Activated CD4-positive, alpha-beta memory T cell treated with anti-CD3 and anti-CD28 coated beads for 36 hours (primary cell): ENCODE measurements at regions not wholly inside any gene's neighbourhood (a gene's known extent, or its start where the extent isn't known, plus 50 kb on each side); places are given as distances from the start of the nearest gene placed in this dataset.

Experiments
- CTCF ChIA-PET: fragments of 350-600 bp; sonication (Branson Sonifier 250); formaldehyde crosslinking; loops from one replicate; lab custom pipeline; 2021; ENCODE audit warnings: antibody characterized with exemption, inconsistent platforms; lab: Charles Lee
- POLR2A ChIA-PET: fragments of 350-600 bp; sonication (Branson Sonifier 250); formaldehyde crosslinking; loops from one replicate; lab custom pipeline; 2021; ENCODE audit warnings: antibody characterized with exemption; lab: Charles Lee
- DNase-seq: peaks from one replicate; pipeline ENCODE4 v3.0.0-alpha.2; 2020
- H3K27ac Mint-ChIP-seq: one replicate; pipeline ENCODE4 v1.8.0; 2021; ENCODE audit warnings: mixed read lengths
- H3K27me3 Mint-ChIP-seq: one replicate; pipeline ENCODE4 v1.8.0; 2021; ENCODE audit warnings: mixed read lengths
- H3K36me3 Mint-ChIP-seq: one replicate; pipeline ENCODE4 v1.8.0; 2021; ENCODE audit warnings: mixed read lengths
- H3K4me1 Mint-ChIP-seq: one replicate; pipeline ENCODE4 v1.8.0; 2021; ENCODE audit warnings: low read depth, mixed read lengths
- H3K4me3 Mint-ChIP-seq: one replicate; pipeline ENCODE4 v1.8.0; 2021; ENCODE audit warnings: mild to moderate bottlenecking, mixed read lengths
- H3K9me3 Mint-ChIP-seq: one replicate; pipeline ENCODE4 v1.8.0; 2021; ENCODE audit warnings: mixed read lengths
- intact Hi-C: fragments of 100-400 bp; cut with micrococcal nuclease; formaldehyde crosslinking; loops from one replicate; pipeline ENCODE4 v1.15.1; 2023

- Mint-ChIP-seq H3K27me3 (no peaks in the 10 kb centered on the region), H3K4me3 (no peak overlapping the region), H3K36me3 (no peaks in the 10 kb centered on the region), H3K4me1 (no peaks in the 10 kb centered on the region), H3K27ac (no peak overlapping the region), H3K9me3 (peaks cover 5% of the 10 kb centered on the region)
- POLR2A ChIA-PET, result no interaction called here
- intact Hi-C loops, result no loop called here
- CTCF ChIA-PET, result no interaction called here
- DNase-seq, result no peak
Measured at GRCh38 chr4:125725957-125726525, 411.3 kb downstream of the FAT4 start.

- CTCF ChIA-PET, result no interaction called here
- H3K27ac Mint-ChIP-seq, result no peak overlapping the region
- no peak overlapping the region for H3K4me3 Mint-ChIP-seq
- POLR2A ChIA-PET, result no interaction called here
- DNase-seq, result no peak
- H3K27me3 Mint-ChIP-seq, result no peaks in the 10 kb centered on the region
- peaks cover 5% of the 10 kb centered on the region for H3K9me3 Mint-ChIP-seq
- H3K4me1 Mint-ChIP-seq, result no peaks in the 10 kb centered on the region
- H3K36me3 Mint-ChIP-seq, result no peaks in the 10 kb centered on the region
- intact Hi-C loops, result no loop called here
Measured at GRCh38 chr4:125727931-125728330, 413.2 kb downstream of the FAT4 start.

GRCh38 chr4:125728568-125728967 lies 413.8 kb downstream of the FAT4 start:
- Mint-ChIP-seq H3K9me3 (no peaks in the 10 kb centered on the region), H3K4me3 (no peak overlapping the region), H3K27me3 (no peaks in the 10 kb centered on the region), H3K27ac (no peak overlapping the region), H3K36me3 (no peaks in the 10 kb centered on the region), H3K4me1 (no peaks in the 10 kb centered on the region)
- DNase-seq, result no peak
- ChIA-PET CTCF (no interaction called here), POLR2A (no interaction called here)
- intact Hi-C loops, result no loop called here

GRCh38 chr4:125729171-125729570 lies 414.4 kb downstream of the FAT4 start:
- DNase-seq, result no peak
- POLR2A ChIA-PET, result no interaction called here
- no peaks in the 10 kb centered on the region for H3K4me1 Mint-ChIP-seq
- intact Hi-C loops, result no loop called here
- CTCF ChIA-PET, result no interaction called here
- H3K27me3 Mint-ChIP-seq, result no peaks in the 10 kb centered on the region
- no peaks in the 10 kb centered on the region for H3K36me3 Mint-ChIP-seq
- H3K27ac Mint-ChIP-seq, result no peak overlapping the region
- no peaks in the 10 kb centered on the region for H3K9me3 Mint-ChIP-seq
- H3K4me3 Mint-ChIP-seq, result no peak overlapping the region

- intact Hi-C loops, result no loop called here
- no peaks in the 10 kb centered on the region for H3K36me3 Mint-ChIP-seq
- no peak overlapping the region for H3K4me3 Mint-ChIP-seq
- ChIA-PET POLR2A (no interaction called here), CTCF (no interaction called here)
- H3K4me1 Mint-ChIP-seq, result no peaks in the 10 kb centered on the region
- peaks cover 2% of the 10 kb centered on the region for H3K9me3 Mint-ChIP-seq
- DNase-seq, result no peak
- no peaks in the 10 kb centered on the region for H3K27me3 Mint-ChIP-seq
- H3K27ac Mint-ChIP-seq, result no peak overlapping the region
Measured at GRCh38 chr4:125732632-125733031, 417.9 kb downstream of the FAT4 start.

GRCh38 chr4:125734504-125734903 lies 419.7 kb downstream of the FAT4 start:
- Mint-ChIP-seq H3K27ac (no peak overlapping the region), H3K4me3 (no peak overlapping the region), H3K36me3 (no peaks in the 10 kb centered on the region), H3K4me1 (no peaks in the 10 kb centered on the region), H3K27me3 (no peaks in the 10 kb centered on the region), H3K9me3 (peaks cover 2% of the 10 kb centered on the region)
- ChIA-PET POLR2A (no interaction called here), CTCF (no interaction called here)
- no peak for DNase-seq
- intact Hi-C loops, result no loop called here

- POLR2A ChIA-PET, result no interaction called here
- CTCF ChIA-PET, result no interaction called here
- DNase-seq, result no peak
- no peaks in the 10 kb centered on the region for H3K4me1 Mint-ChIP-seq
- peaks cover 2% of the 10 kb centered on the region for H3K9me3 Mint-ChIP-seq
- intact Hi-C loops, result no loop called here
- H3K27ac Mint-ChIP-seq, result no peak overlapping the region
- no peak overlapping the region for H3K4me3 Mint-ChIP-seq
- no peaks in the 10 kb centered on the region for H3K36me3 Mint-ChIP-seq
- H3K27me3 Mint-ChIP-seq, result no peaks in the 10 kb centered on the region
Measured at GRCh38 chr4:125735102-125735501, 420.3 kb downstream of the FAT4 start.

- H3K9me3 Mint-ChIP-seq, result peaks cover 2% of the 10 kb centered on the region
Measured at GRCh38 chr4:125736057-125736456, 421.3 kb downstream of the FAT4 start.

GRCh38 chr4:125739760-125740159 lies 425.0 kb downstream of the FAT4 start:
- H3K27ac Mint-ChIP-seq, result no peak overlapping the region
- CTCF ChIA-PET, result no interaction called here
- H3K27me3 Mint-ChIP-seq, result no peaks in the 10 kb centered on the region
- H3K4me3 Mint-ChIP-seq, result no peak overlapping the region
- no peak for DNase-seq
- intact Hi-C loops, result loop anchor here (10.0 kb wide), 1 partner anchor 425 kb away; the partner anchor contains the start of gene FAT4
- H3K36me3 Mint-ChIP-seq, result no peaks in the 10 kb centered on the region
- no peaks in the 10 kb centered on the region for H3K4me1 Mint-ChIP-seq
- H3K9me3 Mint-ChIP-seq, result peaks cover 6% of the 10 kb centered on the region
- POLR2A ChIA-PET, result no interaction called here

More at GRCh38 chr4:125736057-125736456, 421.3 kb downstream of the FAT4 start:
- intact Hi-C loops, result no loop called here
- H3K27ac Mint-ChIP-seq, result no peak overlapping the region
- POLR2A ChIA-PET, result no interaction called here
- H3K27me3 Mint-ChIP-seq, result no peaks in the 10 kb centered on the region
- H3K4me3 Mint-ChIP-seq, result no peak overlapping the region
- no peak for DNase-seq
- no peaks in the 10 kb centered on the region for H3K4me1 Mint-ChIP-seq
- no peaks in the 10 kb centered on the region for H3K36me3 Mint-ChIP-seq
- CTCF ChIA-PET, result no interaction called here

- Mint-ChIP-seq H3K9me3 (peaks cover 12% of the 10 kb centered on the region), H3K36me3 (no peaks in the 10 kb centered on the region), H3K4me1 (no peaks in the 10 kb centered on the region), H3K4me3 (no peak overlapping the region), H3K27ac (no peak overlapping the region), H3K27me3 (no peaks in the 10 kb centered on the region)
- intact Hi-C loops, result loop anchor here (10.0 kb wide), 1 partner anchor 427 kb away; the partner anchor contains the start of gene FAT4
- DNase-seq, result no peak
- ChIA-PET CTCF (no interaction called here), POLR2A (no interaction called here)
Measured at GRCh38 chr4:125741825-125742452, 427.2 kb downstream of the FAT4 start.

GRCh38 chr4:125744891-125745364 lies 430.2 kb downstream of the FAT4 start:
- peaks cover 16% of the 10 kb centered on the region for H3K9me3 Mint-ChIP-seq
- ChIA-PET CTCF (no interaction called here), POLR2A (no interaction called here)
- H3K4me1 Mint-ChIP-seq, result no peaks in the 10 kb centered on the region
- H3K27ac Mint-ChIP-seq, result no peak overlapping the region
- H3K36me3 Mint-ChIP-seq, result no peaks in the 10 kb centered on the region
- H3K4me3 Mint-ChIP-seq, result no peak overlapping the region
- H3K27me3 Mint-ChIP-seq, result no peaks in the 10 kb centered on the region
- DNase-seq, result no peak
- intact Hi-C loops, result loop anchor here (10.0 kb wide), 1 partner anchor 430 kb away; the partner anchor contains the start of gene FAT4

- H3K27me3 Mint-ChIP-seq, result no peaks in the 10 kb centered on the region
- CTCF ChIA-PET, result no interaction called here
- peaks cover 19% of the 10 kb centered on the region for H3K9me3 Mint-ChIP-seq
- H3K27ac Mint-ChIP-seq, result no peak overlapping the region
- DNase-seq, result no peak
- POLR2A ChIA-PET, result no interaction called here
- H3K4me1 Mint-ChIP-seq, result no peaks in the 10 kb centered on the region
- no peak overlapping the region for H3K4me3 Mint-ChIP-seq
- intact Hi-C loops, result loop anchor here (10.0 kb wide), 1 partner anchor 435 kb away; the partner anchor contains the start of gene FAT4
- no peaks in the 10 kb centered on the region for H3K36me3 Mint-ChIP-seq
Measured at GRCh38 chr4:125749354-125749753, 434.6 kb downstream of the FAT4 start.

GRCh38 chr4:125750399-125750798 lies 435.6 kb downstream of the FAT4 start:
- intact Hi-C loops, result no loop called here
- POLR2A ChIA-PET, result no interaction called here

More at GRCh38 chr4:125750399-125750798, 435.6 kb downstream of the FAT4 start:
- H3K27ac Mint-ChIP-seq, result no peak overlapping the region
- H3K4me3 Mint-ChIP-seq, result no peak overlapping the region
- no peak for DNase-seq
- no peaks in the 10 kb centered on the region for H3K4me1 Mint-ChIP-seq
- H3K9me3 Mint-ChIP-seq, result peaks cover 19% of the 10 kb centered on the region
- CTCF ChIA-PET, result no interaction called here
- no peaks in the 10 kb centered on the region for H3K36me3 Mint-ChIP-seq
- no peaks in the 10 kb centered on the region for H3K27me3 Mint-ChIP-seq
